Testis (tissue), 2 donors: ENCODE measurements at regions not wholly inside any gene's neighbourhood (a gene's known extent, or its start where the extent isn't known, plus 50 kb on each side); places are given as distances from the start of the nearest gene placed in this dataset.

ENCODE experiments used
- CTCF ChIP-seq, 3 experiments: fragments of 450-650 bp in 2 of 3; fragments of 200-600 bp in 1 of 3; sonication (generic) in 1 of 3; IDR thresholded peaks; one replicate each; pipeline ENCODE4 v1.5.1; 2016 to 2019; ENCODE audit warnings: antibody characterized with exemption in 3 of 3, mild to moderate bottlenecking in 2 of 3, moderate library complexity in 1 of 3
- POLR2A ChIP-seq: fragments of 450-650 bp; IDR thresholded peaks from one replicate; pipeline ENCODE4 v1.6.1; 2017; ENCODE audit warnings: antibody characterized with exemption, mild to moderate bottlenecking, moderate library complexity

GRCh38 chr14:84991021-84991420 is 538.9 kb upstream of the FLRT2 start:
- no peak for TF ChIP-seq POLR2A
- TF ChIP-seq CTCF (IDR thresholded peaks at IDR 0.05), result no peak
